ENCODE measurements at regions not wholly inside any gene's neighbourhood (a gene's known extent, or its start where the extent isn't known, plus 50 kb on each side); places are given as distances from the start of the nearest gene placed in this dataset.

- TF ChIP-seq CTCF (IDR thresholded peaks at IDR 0.05; ENCODE audit: insufficient read depth, low read length), result no peak
- DNase-seq (ENCODE audit: low read depth), result peak; percentile 25
- H3K4me3 ChIP-seq (ENCODE audit: low read depth, low read length), result no peak overlapping the region
Measured at GRCh38 chr4:124918559-124919122, 206.1 kb upstream of the ANKRD50 start.

GRCh38 chr4:124915073-124915472 lies 202.5 kb upstream of the ANKRD50 start:
- H3K4me3 ChIP-seq (ENCODE audit: low read depth, low read length), result no peak overlapping the region
- no peak for DNase-seq (ENCODE audit: low read depth)
- TF ChIP-seq CTCF (IDR thresholded peaks at IDR 0.05; ENCODE audit: insufficient read depth, low read length), result no peak

GRCh38 chr4:124913237-124913636 lies 200.7 kb upstream of the ANKRD50 start:
- DNase-seq (ENCODE audit: low read depth), result no peak
- no peak overlapping the region for H3K4me3 ChIP-seq (ENCODE audit: low read depth, low read length)
- TF ChIP-seq CTCF (IDR thresholded peaks at IDR 0.05; ENCODE audit: insufficient read depth, low read length), result no peak

- no peak overlapping the region for H3K4me3 ChIP-seq (ENCODE audit: low read depth, low read length)
- DNase-seq (ENCODE audit: low read depth), result no peak
- no peak for TF ChIP-seq CTCF (IDR thresholded peaks at IDR 0.05; ENCODE audit: insufficient read depth, low read length)
Measured at GRCh38 chr4:124910327-124910726, 197.8 kb upstream of the ANKRD50 start.

- TF ChIP-seq CTCF (IDR thresholded peaks at IDR 0.05; ENCODE audit: insufficient read depth, low read length), result no peak
- no peak overlapping the region for H3K4me3 ChIP-seq (ENCODE audit: low read depth, low read length)
- peak; percentile 95 for DNase-seq (ENCODE audit: low read depth)
Measured at GRCh38 chr4:124907881-124908280, 195.3 kb upstream of the ANKRD50 start.

GRCh38 chr4:124905441-124905840 lies 192.9 kb upstream of the ANKRD50 start:
- TF ChIP-seq CTCF (IDR thresholded peaks at IDR 0.05; ENCODE audit: insufficient read depth, low read length), result no peak
- DNase-seq (ENCODE audit: low read depth), result no peak
- H3K4me3 ChIP-seq (ENCODE audit: low read depth, low read length), result no peak overlapping the region
